ENCODE measurements at regions not wholly inside any gene's neighbourhood (a gene's known extent, or its start where the extent isn't known, plus 50 kb on each side); places are given as distances from the start of the nearest gene placed in this dataset.

DNA sequence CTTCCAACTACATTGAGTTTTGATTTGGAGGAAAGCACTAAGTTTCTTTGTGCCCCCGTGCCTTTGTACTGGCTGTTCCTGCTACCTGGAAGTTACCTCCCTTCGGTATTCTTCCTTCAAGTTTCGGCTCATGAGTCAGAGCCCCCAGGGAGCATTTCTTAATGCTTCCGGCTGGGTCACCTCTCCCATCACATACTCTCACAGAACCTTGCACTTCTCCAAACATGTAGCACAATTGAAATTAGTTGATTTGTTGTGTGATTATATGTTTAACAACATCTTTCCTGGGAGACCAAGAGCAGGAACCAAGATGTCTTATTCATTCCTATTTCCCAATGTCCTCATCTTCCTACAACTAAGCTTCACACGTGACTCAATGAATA, 158.6 kb upstream of the CDH5 start:
- no peaks in the 10 kb centered on the region for H3K4me1 ChIP-seq
- no peaks in the 10 kb centered on the region for H3K9me3 ChIP-seq
- no peaks in the 10 kb centered on the region for H3K27me3 ChIP-seq
- intact Hi-C loops (cut with DNase I; ENCODE audit: low total_unique reads): no loop called here
- TF ChIP-seq POLR2A (IDR thresholded peaks at IDR 0.05): no peak
- TF ChIP-seq POLR2AphosphoS5 (IDR thresholded peaks at IDR 0.05): no peak
- TF ChIP-seq, protein P1, sequence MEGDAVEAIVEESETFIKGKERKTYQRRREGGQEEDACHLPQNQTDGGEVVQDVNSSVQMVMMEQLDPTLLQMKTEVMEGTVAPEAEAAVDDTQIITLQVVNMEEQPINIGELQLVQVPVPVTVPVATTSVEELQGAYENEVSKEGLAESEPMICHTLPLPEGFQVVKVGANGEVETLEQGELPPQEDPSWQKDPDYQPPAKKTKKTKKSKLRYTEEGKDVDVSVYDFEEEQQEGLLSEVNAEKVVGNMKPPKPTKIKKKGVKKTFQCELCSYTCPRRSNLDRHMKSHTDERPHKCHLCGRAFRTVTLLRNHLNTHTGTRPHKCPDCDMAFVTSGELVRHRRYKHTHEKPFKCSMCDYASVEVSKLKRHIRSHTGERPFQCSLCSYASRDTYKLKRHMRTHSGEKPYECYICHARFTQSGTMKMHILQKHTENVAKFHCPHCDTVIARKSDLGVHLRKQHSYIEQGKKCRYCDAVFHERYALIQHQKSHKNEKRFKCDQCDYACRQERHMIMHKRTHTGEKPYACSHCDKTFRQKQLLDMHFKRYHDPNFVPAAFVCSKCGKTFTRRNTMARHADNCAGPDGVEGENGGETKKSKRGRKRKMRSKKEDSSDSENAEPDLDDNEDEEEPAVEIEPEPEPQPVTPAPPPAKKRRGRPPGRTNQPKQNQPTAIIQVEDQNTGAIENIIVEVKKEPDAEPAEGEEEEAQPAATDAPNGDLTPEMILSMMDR (IDR thresholded peaks at IDR 0.05): no peak
- no peak overlapping the region for H3K4me3 ChIP-seq
- DNase-seq (ENCODE audit: low spot score in 2 of 2): no peak
- no peaks in the 10 kb centered on the region for H3K36me3 ChIP-seq
- no peak overlapping the region for H3K27ac ChIP-seq

DNA sequence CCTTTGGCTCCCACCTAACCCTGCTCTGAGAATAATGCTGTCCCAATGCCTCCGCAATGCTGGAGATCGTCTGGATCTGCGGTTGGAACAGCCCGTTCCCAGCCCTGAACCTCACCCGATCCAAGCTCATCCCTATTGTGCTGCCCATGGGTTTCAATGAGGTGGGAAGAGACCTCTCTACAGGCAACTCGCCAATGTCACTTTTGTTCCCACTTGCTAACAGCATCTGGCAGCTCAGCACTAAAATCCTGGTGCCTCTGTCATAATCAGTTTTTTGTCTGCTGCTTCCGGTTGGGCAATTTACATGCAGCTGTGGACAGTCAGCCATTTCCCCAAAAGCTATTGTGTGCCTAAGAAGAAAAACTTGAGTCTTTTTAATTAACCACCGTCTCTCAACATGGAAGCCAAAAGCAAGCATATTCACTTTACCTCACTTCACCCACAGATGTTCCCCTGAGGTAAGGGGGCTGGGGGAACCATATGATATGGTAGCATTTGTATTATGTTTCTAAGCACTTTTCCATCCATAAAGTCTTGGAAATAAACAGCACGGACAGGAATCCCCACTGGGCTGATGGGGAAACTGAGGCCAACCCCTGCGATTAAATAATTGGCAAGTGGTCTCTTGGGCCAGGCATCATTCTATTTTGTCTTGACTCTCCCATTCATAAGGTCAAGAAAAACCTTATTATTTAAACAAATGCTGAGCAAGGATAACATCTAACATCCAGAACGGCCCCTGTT, 159.2 kb upstream of the CDH5 start:
- DNase-seq (ENCODE audit: low spot score in 2 of 2): peak in 1 of 2 donors; percentile 25
- Histone ChIP-seq H3K36me3 (no peaks in the 10 kb centered on the region), H3K9me3 (no peaks in the 10 kb centered on the region), H3K27ac (no peak overlapping the region), H3K4me1 (no peaks in the 10 kb centered on the region), H3K27me3 (no peaks in the 10 kb centered on the region), H3K4me3 (no peak overlapping the region)
- intact Hi-C loops (cut with DNase I; ENCODE audit: low total_unique reads): no loop called here
- TF ChIP-seq POLR2A (IDR thresholded peaks at IDR 0.05): no peak
- TF ChIP-seq, protein P1 (IDR thresholded peaks at IDR 0.05): no peak
- no peak for TF ChIP-seq POLR2AphosphoS5 (IDR thresholded peaks at IDR 0.05)

DNA sequence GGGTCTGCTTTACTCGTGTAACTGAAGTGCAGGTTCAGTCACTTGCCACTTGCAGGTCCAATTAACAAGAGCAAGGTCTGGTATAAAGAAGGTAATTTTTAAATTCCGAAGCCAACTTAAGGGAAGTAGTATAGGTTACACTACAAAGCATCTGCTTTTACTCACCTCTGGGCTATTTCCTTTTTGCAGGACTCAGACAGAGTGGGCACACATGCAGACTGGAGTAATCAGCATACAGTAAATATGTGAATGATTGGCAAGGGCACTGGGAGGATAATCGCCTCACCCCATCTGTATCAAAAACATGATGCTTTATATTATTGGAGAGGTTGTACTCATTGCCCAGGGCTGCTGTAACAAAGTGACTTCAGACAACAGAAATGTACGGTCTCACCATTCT, 160.1 kb upstream of the CDH5 start:
- DNase-seq (ENCODE audit: low spot score in 2 of 2): no peak
- H3K27ac ChIP-seq: peak overlapping the region in 1 of 2 donors; percentile 19

DNA sequence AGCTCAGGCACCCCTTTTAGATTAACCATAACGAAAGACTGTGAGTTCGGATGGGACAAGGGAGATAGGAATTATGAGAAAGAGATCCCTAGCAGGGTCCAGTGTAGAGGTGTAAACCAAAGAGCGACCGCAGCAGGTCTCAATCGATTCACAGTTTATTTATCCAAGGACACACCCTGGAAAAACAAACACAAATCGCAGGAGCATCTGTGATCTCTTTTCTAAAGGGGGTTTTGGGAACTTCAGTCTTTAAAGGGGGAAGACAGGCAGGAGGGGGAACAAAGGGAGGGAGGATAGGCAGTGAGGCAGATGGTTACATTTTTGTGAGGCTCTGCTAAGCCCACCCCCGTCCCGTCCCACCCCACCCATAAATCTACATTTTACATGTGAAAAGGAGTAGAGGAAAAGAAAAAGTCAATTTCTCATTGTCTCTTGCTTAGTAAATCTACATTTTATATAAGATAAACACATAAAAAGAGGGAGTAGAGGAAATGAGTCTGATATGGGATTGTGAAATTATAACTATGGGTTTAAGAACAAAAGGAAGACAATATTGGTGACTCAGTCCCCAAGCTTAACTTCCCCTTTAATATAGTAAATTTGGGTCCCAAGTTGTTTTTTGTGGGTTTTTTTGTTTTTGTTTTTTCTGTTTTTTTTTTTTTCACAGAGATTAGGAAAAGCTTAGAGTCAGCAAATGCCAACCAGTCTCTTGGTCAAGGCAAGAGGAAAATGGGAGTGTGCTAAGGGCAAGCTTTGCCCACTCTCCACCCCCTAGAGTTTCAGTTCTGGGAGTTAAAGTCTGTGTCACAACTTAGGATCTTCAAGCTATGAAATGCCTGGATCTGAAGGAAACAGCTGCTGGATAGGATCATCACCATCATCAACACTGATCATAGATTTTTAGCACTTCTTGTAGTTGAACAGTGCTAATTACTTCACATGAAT, 160.9 kb upstream of the CDH5 start:
- Histone ChIP-seq H3K4me1 (no peaks in the 10 kb centered on the region), H3K9me3 (no peaks in the 10 kb centered on the region), H3K36me3 (no peaks in the 10 kb centered on the region), H3K27ac (peak overlapping the region in 1 of 2 donors; percentile 19), H3K4me3 (no peak overlapping the region), H3K27me3 (no peaks in the 10 kb centered on the region)
- TF ChIP-seq, protein P1 (IDR thresholded peaks at IDR 0.05): no peak
- TF ChIP-seq POLR2A (IDR thresholded peaks at IDR 0.05): no peak
- no peak for TF ChIP-seq POLR2AphosphoS5 (IDR thresholded peaks at IDR 0.05)
- intact Hi-C loops (cut with DNase I; ENCODE audit: low total_unique reads): no loop called here
- no peak for DNase-seq (ENCODE audit: low spot score in 2 of 2)

More for the DNA sequence above, 160.1 kb upstream of the CDH5 start:
- Histone ChIP-seq H3K4me3 (no peak overlapping the region), H3K9me3 (no peaks in the 10 kb centered on the region), H3K27me3 (no peaks in the 10 kb centered on the region), H3K36me3 (no peaks in the 10 kb centered on the region), H3K4me1 (no peaks in the 10 kb centered on the region)
- TF ChIP-seq, protein P1 (IDR thresholded peaks at IDR 0.05): no peak
- TF ChIP-seq POLR2AphosphoS5 (IDR thresholded peaks at IDR 0.05) (no peak), POLR2A (IDR thresholded peaks at IDR 0.05) (no peak)
- intact Hi-C loops (cut with DNase I; ENCODE audit: low total_unique reads): no loop called here

DNA sequence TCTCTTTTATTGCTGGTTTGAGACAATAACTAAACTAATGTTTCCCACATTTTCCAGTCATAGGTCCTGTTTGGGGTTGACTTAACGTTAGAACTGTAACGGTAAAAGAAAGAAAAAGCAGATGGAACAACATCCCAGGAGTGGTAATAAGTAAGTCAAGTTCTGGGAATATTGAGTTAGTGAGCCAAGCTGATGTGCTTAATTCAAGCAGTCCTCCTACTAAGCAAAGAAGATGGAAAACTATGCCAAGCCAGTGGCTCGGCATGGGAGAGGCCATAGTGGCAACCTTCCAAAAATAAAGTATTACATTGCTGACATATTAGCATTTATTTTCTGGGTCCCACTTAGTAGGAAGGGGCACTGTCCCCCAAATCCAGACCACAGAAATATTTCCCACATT, 161.7 kb upstream of the CDH5 start:
- TF ChIP-seq, protein P1 (IDR thresholded peaks at IDR 0.05): no peak
- no peak for TF ChIP-seq POLR2AphosphoS5 (IDR thresholded peaks at IDR 0.05)
- no peak for TF ChIP-seq POLR2A (IDR thresholded peaks at IDR 0.05)
- no peaks in the 10 kb centered on the region for H3K27me3 ChIP-seq
- no peak overlapping the region for H3K4me3 ChIP-seq
- peak overlapping the region in 1 of 2 donors; percentile 30 for H3K27ac ChIP-seq
- no peaks in the 10 kb centered on the region for H3K36me3 ChIP-seq
- H3K4me1 ChIP-seq: no peaks in the 10 kb centered on the region
- DNase-seq (ENCODE audit: low spot score in 2 of 2): no peak
- intact Hi-C loops (cut with DNase I; ENCODE audit: low total_unique reads): no loop called here
- H3K9me3 ChIP-seq: no peaks in the 10 kb centered on the region

All from breast epithelium (tissue), 4 donors.